Amniotic epithelial cell (primary cell): ENCODE measurements at regions not wholly inside any gene's neighbourhood (a gene's known extent, or its start where the extent isn't known, plus 50 kb on each side); places are given as distances from the start of the nearest gene placed in this dataset.
"Not testable (repeated sequence)": the region's sequence is repeated elsewhere in the genome, so short reads cannot be mapped to it uniquely, and the experiment has no call there.

Experiments used
- DNase-seq: peaks from one replicate; pipeline ENCODE4 v3.0.0-alpha.2; 2010; ENCODE audit warnings: low read depth

GRCh38 chrX:63285375-63285774 lies 65.8 kb downstream of the SPIN4 start:
- no peak for DNase-seq

GRCh38 chrX:63284659-63285058 lies 66.5 kb downstream of the SPIN4 start:
- DNase-seq: no peak

- DNase-seq: no peak
These were observed 67.8 kb downstream of the SPIN4 start for GRCh38 chrX:63283348-63283747.

GRCh38 chrX:63282828-63283227 lies 68.3 kb downstream of the SPIN4 start:
- no peak for DNase-seq

- no peak for DNase-seq
These were observed 69.1 kb downstream of the SPIN4 start for GRCh38 chrX:63282077-63282476.

GRCh38 chrX:63281465-63281864 lies 69.7 kb downstream of the SPIN4 start:
- DNase-seq: no peak

GRCh38 chrX:63277394-63277793 lies 73.7 kb downstream of the SPIN4 start:
- DNase-seq: not testable (repeated sequence)

GRCh38 chrX:63275127-63275526 lies 76.0 kb downstream of the SPIN4 start:
- DNase-seq: no peak

- DNase-seq: no peak
These were observed 80.3 kb downstream of the SPIN4 start for GRCh38 chrX:63270873-63271272.

GRCh38 chrX:63258144-63258543 lies 93.0 kb downstream of the SPIN4 start:
- no peak for DNase-seq

- DNase-seq: peak; percentile 74
These were observed 100.8 kb downstream of the SPIN4 start for GRCh38 chrX:63250253-63250868.

GRCh38 chrX:63242689-63243088 lies 108.4 kb downstream of the SPIN4 start:
- not testable (repeated sequence) for DNase-seq

- not testable (repeated sequence) for DNase-seq
These were observed 115.2 kb downstream of the SPIN4 start for GRCh38 chrX:63235963-63236362.

- DNase-seq: not testable (repeated sequence)
These were observed 118.1 kb downstream of the SPIN4 start for GRCh38 chrX:63233013-63233412.

GRCh38 chrX:63218202-63218601 lies 132.9 kb downstream of the SPIN4 start:
- DNase-seq: not testable (repeated sequence)

- not testable (repeated sequence) for DNase-seq
These were observed 133.6 kb downstream of the SPIN4 start for GRCh38 chrX:63217549-63217948.

- not testable (repeated sequence) for DNase-seq
These were observed 141.5 kb downstream of the SPIN4 start for GRCh38 chrX:63209645-63210044.

GRCh38 chrX:63209128-63209527 lies 142.0 kb downstream of the SPIN4 start:
- DNase-seq: not testable (repeated sequence)

- DNase-seq: not testable (repeated sequence)
These were observed 146.7 kb downstream of the SPIN4 start for GRCh38 chrX:63204266-63205074.

GRCh38 chrX:63201987-63202386 lies 149.1 kb downstream of the SPIN4 start:
- not testable (repeated sequence) for DNase-seq

GRCh38 chrX:63198693-63199092 lies 152.4 kb downstream of the SPIN4 start:
- not testable (repeated sequence) for DNase-seq

- DNase-seq: not testable (repeated sequence)
These were observed 158.6 kb downstream of the SPIN4 start for GRCh38 chrX:63192366-63193041.

- DNase-seq: no peak
These were observed 165.0 kb downstream of the SPIN4 start for GRCh38 chrX:63186137-63186536.
